ENCODE measurements at regions not wholly inside any gene's neighbourhood (a gene's known extent, or its start where the extent isn't known, plus 50 kb on each side); places are given as distances from the start of the nearest gene placed in this dataset.

DNA sequence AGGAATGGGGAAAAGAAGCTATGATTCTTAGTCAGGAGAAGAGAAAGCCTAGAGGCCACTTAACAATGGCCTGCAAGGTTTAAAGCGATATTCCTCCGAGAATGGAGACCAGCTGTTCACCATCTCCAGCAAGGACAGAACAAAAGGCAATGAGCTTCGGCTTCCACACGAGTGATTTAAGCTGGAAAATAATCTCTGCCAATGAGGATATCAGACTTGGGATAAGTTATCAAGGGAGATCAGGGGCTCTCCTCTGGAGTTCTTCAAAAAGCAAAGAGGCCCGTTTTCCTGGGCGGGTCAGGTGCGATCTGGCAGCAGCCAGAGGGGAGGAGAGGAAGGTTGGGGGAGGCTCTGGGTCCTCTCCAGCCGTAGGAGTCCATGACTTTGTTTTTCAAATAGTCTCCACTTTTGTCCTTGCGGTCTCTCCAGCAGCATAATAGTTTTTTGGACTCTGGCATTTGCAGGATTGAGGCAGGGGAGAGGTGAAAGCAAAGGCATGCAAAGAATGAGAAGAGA, 211.3 kb downstream of the SKIDA1 start:
- no peak overlapping the region for H3K4me3 ChIP-seq (ENCODE audit: low read depth, low read length)
- TF ChIP-seq, protein P1, sequence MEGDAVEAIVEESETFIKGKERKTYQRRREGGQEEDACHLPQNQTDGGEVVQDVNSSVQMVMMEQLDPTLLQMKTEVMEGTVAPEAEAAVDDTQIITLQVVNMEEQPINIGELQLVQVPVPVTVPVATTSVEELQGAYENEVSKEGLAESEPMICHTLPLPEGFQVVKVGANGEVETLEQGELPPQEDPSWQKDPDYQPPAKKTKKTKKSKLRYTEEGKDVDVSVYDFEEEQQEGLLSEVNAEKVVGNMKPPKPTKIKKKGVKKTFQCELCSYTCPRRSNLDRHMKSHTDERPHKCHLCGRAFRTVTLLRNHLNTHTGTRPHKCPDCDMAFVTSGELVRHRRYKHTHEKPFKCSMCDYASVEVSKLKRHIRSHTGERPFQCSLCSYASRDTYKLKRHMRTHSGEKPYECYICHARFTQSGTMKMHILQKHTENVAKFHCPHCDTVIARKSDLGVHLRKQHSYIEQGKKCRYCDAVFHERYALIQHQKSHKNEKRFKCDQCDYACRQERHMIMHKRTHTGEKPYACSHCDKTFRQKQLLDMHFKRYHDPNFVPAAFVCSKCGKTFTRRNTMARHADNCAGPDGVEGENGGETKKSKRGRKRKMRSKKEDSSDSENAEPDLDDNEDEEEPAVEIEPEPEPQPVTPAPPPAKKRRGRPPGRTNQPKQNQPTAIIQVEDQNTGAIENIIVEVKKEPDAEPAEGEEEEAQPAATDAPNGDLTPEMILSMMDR (IDR thresholded peaks at IDR 0.05; ENCODE audit: control insufficient read depth, extremely low read depth, insufficient read depth) = no peak
- DNase-seq (ENCODE audit: low read depth) = no peak

DNA sequence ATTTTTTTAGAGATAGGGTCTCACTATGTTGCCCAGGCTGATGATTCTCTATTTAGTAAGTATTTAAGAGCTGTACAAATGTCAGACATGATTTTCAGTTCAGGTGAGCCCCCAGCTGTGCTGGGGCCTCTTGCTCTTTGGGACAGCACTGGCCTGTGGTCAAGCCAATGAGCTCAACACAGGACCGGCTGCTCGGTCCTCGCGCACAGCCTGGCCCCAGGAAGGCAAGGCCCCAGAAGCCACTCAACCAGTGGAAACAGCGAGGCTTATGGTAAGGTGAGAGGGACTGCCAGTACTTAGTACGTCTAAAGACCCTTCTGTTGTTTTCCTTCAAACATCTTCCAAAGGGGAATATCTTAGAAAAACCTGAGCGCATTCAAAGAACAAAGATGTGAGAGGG, 211.8 kb downstream of the SKIDA1 start:
- no peak for DNase-seq (ENCODE audit: low read depth)
- no peak overlapping the region for H3K4me3 ChIP-seq (ENCODE audit: low read depth, low read length)
- TF ChIP-seq, protein P1 (IDR thresholded peaks at IDR 0.05; ENCODE audit: control insufficient read depth, extremely low read depth, insufficient read depth) = no peak

DNA sequence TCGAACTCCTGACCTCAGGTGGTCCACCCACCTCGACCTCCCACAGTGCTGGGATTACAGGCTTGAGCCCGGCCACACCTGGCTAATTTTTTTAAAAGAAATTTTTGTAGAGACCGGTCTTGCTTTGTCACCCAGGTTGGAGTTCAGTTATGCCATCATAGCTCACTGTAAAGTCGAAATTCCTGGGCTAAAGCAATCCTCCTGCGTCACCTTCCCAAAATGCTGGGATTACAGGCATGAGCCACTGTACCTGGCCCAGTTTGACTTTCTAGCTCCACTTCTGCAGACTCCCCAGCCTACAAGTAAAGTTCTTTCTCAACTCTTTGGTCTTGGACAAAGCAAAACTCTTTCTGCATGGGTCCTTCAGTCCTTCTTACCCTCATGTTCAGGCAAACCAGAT, 214.1 kb downstream of the SKIDA1 start:
- no peak for DNase-seq (ENCODE audit: low read depth)
- TF ChIP-seq, protein P1 (IDR thresholded peaks at IDR 0.05; ENCODE audit: control insufficient read depth, extremely low read depth, insufficient read depth) = no peak
- no peak overlapping the region for H3K4me3 ChIP-seq (ENCODE audit: low read depth, low read length)

- TF ChIP-seq, protein P1 (IDR thresholded peaks at IDR 0.05; ENCODE audit: control insufficient read depth, extremely low read depth, insufficient read depth) = no peak
- H3K4me3 ChIP-seq (ENCODE audit: low read depth, low read length) = no peak overlapping the region
- no peak for DNase-seq (ENCODE audit: low read depth)
Measured at GRCh38 chr10:21309427-21309826, 216.1 kb downstream of the SKIDA1 start.

GRCh38 chr10:21308946-21309345, 216.5 kb downstream of the SKIDA1 start:
- no peak overlapping the region for H3K4me3 ChIP-seq (ENCODE audit: low read depth, low read length)
- DNase-seq (ENCODE audit: low read depth) = no peak
- TF ChIP-seq, protein P1 (IDR thresholded peaks at IDR 0.05; ENCODE audit: control insufficient read depth, extremely low read depth, insufficient read depth) = no peak

DNA sequence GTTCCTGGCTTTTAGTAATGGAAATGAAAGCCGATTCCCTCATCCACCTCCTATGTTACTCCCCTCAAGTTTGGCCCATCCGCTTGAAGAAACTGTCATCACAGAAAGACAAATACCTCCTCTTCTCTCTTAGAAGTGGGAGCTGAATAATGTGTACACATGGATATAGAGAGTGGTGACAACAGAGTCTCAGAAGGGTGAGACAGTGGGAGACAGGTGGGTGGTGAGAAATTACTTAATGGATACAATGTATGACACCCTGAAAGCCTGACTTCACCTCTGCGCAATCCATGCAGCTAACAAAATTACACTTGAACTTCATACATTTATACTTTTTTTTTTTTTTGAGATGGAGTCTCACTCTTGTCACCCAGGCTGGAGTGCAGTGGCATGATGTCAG, 217.5 kb downstream of the SKIDA1 start:
- TF ChIP-seq, protein P1 (IDR thresholded peaks at IDR 0.05; ENCODE audit: control insufficient read depth, extremely low read depth, insufficient read depth) = no peak
- H3K4me3 ChIP-seq (ENCODE audit: low read depth, low read length) = no peak overlapping the region
- no peak for DNase-seq (ENCODE audit: low read depth)

- H3K4me3 ChIP-seq (ENCODE audit: low read depth, low read length) = no peak overlapping the region
- DNase-seq (ENCODE audit: low read depth) = no peak
- TF ChIP-seq, protein P1 (IDR thresholded peaks at IDR 0.05; ENCODE audit: control insufficient read depth, extremely low read depth, insufficient read depth) = no peak
Measured at GRCh38 chr10:21304608-21305007, 220.9 kb downstream of the SKIDA1 start.
